ENCODE measurements at regions not wholly inside any gene's neighbourhood (a gene's known extent, or its start where the extent isn't known, plus 50 kb on each side); places are given as distances from the start of the nearest gene placed in this dataset.

DNA sequence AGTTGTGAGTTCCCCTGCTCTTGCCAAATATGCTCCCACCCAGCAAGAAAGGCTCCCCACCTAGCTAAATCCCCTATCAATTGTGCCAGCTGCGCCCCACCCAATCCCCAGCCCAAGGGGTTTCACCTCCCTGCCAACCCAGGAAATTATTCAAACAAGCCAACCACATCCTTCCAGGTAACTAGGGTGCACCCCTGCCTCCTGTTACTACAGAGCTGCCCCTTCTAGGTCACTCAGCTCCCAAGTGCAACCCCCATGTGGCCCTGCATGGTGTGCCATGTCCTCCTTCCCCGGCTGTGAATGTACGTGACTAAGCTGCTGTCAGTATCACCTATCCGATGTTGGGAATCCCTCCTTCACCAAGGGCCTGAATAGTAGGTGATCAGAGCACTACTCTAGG lies 91.2 kb upstream of the LDAH start:
- Mint-ChIP-seq H3K36me3 (ENCODE audit: low read depth) (no peaks in the 10 kb centered on the region), H3K4me1 (ENCODE audit: low read depth) (no peaks in the 10 kb centered on the region), H3K27me3 (ENCODE audit: insufficient read depth) (peaks cover 6% of the 10 kb centered on the region), H3K27ac (no peak overlapping the region), H3K4me3 (no peak overlapping the region), H3K9me3 (no peaks in the 10 kb centered on the region)
- DNase-seq = no peak
- TF ChIP-seq, protein P1, sequence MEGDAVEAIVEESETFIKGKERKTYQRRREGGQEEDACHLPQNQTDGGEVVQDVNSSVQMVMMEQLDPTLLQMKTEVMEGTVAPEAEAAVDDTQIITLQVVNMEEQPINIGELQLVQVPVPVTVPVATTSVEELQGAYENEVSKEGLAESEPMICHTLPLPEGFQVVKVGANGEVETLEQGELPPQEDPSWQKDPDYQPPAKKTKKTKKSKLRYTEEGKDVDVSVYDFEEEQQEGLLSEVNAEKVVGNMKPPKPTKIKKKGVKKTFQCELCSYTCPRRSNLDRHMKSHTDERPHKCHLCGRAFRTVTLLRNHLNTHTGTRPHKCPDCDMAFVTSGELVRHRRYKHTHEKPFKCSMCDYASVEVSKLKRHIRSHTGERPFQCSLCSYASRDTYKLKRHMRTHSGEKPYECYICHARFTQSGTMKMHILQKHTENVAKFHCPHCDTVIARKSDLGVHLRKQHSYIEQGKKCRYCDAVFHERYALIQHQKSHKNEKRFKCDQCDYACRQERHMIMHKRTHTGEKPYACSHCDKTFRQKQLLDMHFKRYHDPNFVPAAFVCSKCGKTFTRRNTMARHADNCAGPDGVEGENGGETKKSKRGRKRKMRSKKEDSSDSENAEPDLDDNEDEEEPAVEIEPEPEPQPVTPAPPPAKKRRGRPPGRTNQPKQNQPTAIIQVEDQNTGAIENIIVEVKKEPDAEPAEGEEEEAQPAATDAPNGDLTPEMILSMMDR (IDR thresholded peaks at IDR 0.05) = no peak

DNA sequence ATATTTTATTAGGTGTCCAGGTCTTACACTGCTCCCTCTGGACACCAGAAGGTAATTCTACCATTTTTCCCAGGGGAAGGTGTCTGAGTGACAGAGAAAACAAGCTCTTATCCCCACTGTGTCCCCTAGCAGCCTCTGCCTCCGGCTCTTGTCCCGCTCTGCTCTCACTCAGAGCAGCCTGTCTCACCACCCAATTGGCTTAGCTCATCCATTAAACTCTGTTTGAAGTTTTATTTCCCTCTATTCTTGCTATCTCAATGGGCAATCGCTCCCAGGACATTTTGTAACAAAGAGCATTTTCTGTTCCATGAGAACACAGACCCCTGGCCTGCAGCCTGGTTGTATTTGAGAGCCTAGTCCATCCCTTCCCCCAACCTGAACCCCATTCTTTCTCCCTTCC lies 90.6 kb upstream of the LDAH start:
- no peaks in the 10 kb centered on the region for H3K4me1 Mint-ChIP-seq (ENCODE audit: low read depth)
- peaks cover 6% of the 10 kb centered on the region for H3K27me3 Mint-ChIP-seq (ENCODE audit: insufficient read depth)
- DNase-seq = no peak
- H3K36me3 Mint-ChIP-seq (ENCODE audit: low read depth) = no peaks in the 10 kb centered on the region
- no peak overlapping the region for H3K4me3 Mint-ChIP-seq
- no peaks in the 10 kb centered on the region for H3K9me3 Mint-ChIP-seq
- H3K27ac Mint-ChIP-seq = no peak overlapping the region
- TF ChIP-seq, protein P1 (IDR thresholded peaks at IDR 0.05) = no peak

DNA sequence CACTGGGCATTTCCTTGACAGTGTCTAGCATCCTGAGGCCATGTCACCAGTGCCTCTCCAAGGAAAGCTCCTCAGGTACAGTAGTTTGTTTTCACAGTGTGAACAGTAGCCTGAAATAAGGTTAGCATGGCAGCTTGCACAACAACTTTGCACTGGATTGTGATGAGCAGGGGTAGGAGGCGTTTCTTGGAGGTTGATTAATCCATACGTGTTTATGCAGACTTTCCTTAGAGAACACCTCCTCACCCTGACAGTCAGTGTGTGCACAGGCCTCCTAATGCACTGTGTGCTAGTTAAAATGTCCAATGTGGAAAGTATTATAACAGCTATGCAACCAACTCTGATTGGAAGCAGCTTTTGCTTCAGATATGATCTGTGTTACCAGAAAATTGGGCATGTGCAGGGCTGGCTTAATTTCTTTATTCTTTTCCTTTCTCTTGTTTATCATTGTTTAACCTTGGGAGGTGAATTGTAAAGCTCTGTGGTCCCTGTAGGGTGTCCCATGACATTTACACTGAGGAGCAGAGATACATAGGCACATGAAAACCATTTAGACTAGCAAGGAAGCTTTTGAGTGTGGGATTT lies 77.2 kb upstream of the LDAH start:
- no peak for DNase-seq
- no peaks in the 10 kb centered on the region for H3K27me3 Mint-ChIP-seq (ENCODE audit: insufficient read depth)
- H3K4me3 Mint-ChIP-seq = no peak overlapping the region
- no peaks in the 10 kb centered on the region for H3K4me1 Mint-ChIP-seq (ENCODE audit: low read depth)
- H3K36me3 Mint-ChIP-seq (ENCODE audit: low read depth) = no peaks in the 10 kb centered on the region
- no peak overlapping the region for H3K27ac Mint-ChIP-seq
- TF ChIP-seq, protein P1 (IDR thresholded peaks at IDR 0.05) = no peak
- no peaks in the 10 kb centered on the region for H3K9me3 Mint-ChIP-seq

DNA sequence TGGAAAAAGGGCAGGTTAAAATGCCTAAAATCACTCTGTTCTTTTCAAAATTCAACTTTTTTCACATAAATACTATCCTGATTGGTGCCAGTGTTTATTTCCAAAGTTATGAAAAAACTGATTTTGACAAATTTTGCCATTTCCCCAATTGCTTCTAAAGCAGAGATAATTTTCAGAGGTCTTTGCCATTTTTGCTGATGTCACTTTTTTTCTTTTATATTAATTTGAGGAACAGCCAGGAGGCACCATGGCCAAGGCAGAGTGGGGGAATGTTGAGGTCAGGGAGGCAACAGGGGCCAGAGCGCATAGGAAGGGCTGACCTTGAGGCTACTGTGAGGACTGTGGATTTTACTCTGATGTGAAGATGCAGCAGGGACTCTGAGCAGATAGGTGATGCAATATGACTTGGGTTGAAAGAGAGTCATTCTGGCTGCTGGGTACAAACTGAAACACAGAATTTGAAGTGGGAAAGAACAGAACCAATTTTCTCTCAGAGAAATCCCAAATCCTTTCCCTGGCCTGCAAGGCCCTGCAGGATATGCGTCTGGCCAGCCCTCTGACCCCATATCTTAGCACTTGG lies 75.1 kb upstream of the LDAH start:
- no peaks in the 10 kb centered on the region for H3K9me3 Mint-ChIP-seq
- H3K27ac Mint-ChIP-seq = no peak overlapping the region
- H3K36me3 Mint-ChIP-seq (ENCODE audit: low read depth) = no peaks in the 10 kb centered on the region
- TF ChIP-seq, protein P1 (IDR thresholded peaks at IDR 0.05) = no peak
- DNase-seq = no peak
- H3K4me3 Mint-ChIP-seq = no peak overlapping the region
- no peaks in the 10 kb centered on the region for H3K27me3 Mint-ChIP-seq (ENCODE audit: insufficient read depth)
- H3K4me1 Mint-ChIP-seq (ENCODE audit: low read depth) = no peaks in the 10 kb centered on the region

DNA sequence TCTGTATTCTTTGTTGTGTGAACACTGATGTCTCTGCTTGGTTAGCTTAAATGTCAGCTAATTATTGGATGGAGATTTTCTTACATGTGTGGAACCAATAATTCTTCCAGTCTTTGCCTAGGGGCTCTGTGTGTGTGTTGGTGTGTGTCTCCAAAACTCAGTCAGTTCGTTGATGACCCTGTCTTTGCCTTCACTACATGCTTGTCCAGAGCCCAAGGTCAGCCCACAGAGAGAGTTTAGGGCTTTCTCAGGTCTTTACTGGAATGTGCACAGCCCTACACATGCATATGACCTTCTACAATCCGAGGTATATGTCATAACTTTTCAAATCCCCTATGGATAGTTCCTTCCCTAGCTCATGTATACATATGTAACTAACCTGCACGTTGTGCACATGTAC lies 74.1 kb upstream of the LDAH start:
- Mint-ChIP-seq H3K27ac (no peak overlapping the region), H3K36me3 (ENCODE audit: low read depth) (no peaks in the 10 kb centered on the region), H3K4me3 (no peak overlapping the region), H3K9me3 (no peaks in the 10 kb centered on the region), H3K4me1 (ENCODE audit: low read depth) (no peaks in the 10 kb centered on the region), H3K27me3 (ENCODE audit: insufficient read depth) (no peaks in the 10 kb centered on the region)
- TF ChIP-seq, protein P1 (IDR thresholded peaks at IDR 0.05) = no peak
- DNase-seq = no peak

Measured in HFFc6 (cell line).